ENCODE measurements at regions not wholly inside any gene's neighbourhood (a gene's known extent, or its start where the extent isn't known, plus 50 kb on each side); places are given as distances from the start of the nearest gene placed in this dataset.
"Not testable (repeated sequence)": the region's sequence is repeated elsewhere in the genome, so short reads cannot be mapped to it uniquely, and the experiment has no call there.

DNA sequence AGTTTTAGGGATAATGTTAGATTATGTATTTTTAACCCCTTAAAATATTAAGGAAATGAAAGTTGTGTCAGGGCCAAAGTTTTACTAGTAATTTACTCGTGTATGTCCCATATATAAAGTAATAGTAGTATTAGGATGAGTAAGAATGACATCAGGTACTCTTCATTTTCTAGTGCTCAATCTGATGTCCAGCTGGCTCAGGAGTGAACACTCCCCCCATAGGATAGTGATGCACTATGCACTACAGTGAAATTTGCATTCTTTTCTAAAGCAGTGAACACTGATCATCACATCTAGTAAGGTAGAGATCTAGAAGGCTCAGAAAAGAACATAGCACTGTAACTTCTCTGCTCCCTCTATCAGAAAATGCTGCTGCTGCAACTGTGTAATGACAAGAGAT is 409.7 kb downstream of the GLUD2 start:
- no peak for DNase-seq

DNA sequence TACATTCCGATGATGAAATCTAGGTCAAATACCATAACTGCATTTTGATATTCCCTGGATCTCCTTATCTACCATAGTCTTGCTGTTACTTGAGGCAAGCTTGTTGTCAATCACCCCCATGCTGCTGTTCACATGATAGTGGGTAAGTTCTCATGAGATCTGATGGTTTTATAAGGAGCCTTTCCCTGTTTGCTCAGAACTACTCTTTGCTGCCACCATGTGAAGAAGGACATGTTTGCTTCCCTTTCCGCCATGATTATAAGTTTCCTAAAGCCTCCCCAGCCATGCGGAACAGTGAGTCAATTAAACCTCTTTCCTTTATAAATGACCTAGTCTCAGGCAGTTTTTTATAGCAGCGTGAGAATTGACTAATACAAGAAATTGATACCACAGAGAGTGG is 432.0 kb downstream of the GLUD2 start:
- DNase-seq = peak in 1 of 2 experiments; percentile 4

DNA sequence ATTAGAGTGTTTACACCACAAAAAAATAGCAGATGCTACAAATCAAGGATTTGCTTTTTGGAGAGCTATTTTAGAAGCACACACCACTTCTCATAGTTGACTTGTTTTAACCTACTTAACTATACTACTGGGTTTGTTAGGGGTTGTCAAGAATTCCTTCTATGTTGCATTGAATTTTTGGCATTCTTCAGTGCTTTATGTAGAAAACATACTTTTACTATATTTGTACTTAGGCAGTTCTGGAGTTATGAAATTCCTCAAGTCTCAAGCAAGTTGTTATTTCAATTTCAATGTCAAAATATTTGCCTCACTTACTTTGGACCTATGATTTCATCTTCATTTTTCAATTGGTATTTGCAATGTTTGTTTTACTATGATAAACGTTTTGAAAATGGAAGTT is 449.6 kb downstream of the GLUD2 start:
- DNase-seq = no peak

DNA sequence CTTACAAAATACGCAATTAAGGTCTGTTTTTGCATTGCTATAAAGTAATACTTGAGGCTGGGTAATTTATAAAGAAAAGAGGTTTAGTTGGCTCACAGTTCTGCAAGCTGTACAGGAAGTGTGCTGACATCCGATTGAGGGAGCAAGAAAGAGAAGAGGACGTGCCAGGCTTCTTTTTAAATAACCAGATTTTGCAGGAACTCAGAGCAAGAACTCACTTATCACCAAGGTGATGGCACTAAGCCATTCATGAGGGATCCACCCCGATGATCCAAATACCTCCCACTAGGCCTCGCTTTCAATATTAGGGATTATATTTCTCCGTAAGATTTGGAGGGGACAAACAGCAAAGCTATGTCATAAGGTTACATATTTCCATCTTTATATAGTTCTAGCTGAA is 456.7 kb downstream of the GLUD2 start:
- no peak for DNase-seq

DNA sequence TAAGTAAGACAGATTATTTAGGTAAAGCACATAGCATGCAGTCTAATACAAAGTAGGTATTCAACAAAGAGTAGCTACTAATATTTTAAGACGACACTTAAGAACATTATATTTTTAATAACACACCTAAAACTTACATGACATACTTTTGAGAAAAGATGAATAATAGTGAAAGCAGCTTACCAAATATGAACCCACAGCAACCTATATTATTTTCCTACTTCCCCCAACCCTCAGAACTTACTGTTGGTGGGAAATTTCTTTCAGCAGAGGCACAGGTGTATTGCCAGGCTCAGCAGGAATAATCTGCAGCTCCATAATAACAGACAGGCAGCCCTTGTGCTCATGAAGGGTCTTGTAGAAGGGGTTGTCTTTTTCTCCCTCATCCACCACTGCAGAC is 498.9 kb downstream of the GLUD2 start:
- DNase-seq = no peak

DNA sequence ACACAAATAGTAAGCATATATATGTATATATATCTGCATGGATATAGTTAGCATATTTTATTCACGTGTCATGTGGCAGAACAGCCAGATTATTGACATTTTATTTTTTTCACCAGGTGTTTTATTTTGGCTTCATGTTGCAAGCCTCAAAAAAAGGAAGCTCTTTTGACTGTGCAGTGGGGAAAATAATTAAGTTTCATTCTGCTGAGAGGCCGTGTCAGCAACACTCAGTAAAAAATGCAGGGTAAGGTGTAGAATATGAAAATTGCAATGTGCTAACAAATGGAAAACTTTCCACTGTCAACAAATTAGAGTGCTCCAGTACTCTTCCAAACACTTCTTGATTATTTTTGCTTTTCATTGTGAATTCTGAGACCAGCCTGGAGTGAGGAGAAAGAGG is 511.5 kb downstream of the GLUD2 start:
- DNase-seq = no peak

DNA sequence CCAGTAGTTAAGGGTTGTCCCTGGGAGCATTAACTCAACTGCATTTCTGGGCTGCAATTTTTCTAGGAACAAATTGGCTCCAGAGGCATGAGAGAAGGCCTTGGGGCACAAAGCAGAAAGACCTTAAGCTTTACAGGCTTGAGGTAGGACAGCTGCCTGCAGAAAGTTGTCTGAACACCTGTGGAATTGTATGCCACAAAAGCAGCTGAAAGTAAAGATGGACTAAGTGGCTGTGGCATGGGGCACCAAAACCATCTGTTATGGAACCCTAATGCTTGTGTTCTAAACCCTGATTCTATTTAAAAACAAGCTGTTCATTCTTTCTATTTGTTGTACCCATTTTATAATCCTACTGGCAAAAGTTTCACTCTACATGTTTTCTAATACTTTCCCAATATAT is 515.2 kb downstream of the GLUD2 start:
- no peak for DNase-seq

DNA sequence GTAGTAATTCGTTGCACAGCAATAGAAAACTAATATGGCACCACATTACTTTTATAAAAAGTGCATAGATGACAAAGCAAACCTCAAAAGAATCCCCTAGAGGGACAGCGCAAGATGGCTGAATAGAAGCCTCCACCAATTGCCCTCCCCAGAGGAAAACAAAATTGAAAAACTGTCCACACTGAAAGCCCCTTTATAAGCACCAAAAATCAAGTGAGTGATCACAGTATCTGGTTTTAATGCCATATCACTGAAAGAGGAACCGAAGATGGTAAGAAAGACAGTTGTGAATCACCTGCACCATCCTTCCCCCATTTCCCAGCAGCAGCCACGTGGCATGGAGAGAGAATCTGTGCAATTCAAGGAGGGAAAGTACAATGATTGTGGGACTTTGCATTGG is 522.2 kb downstream of the GLUD2 start:
- DNase-seq = no peak

DNA sequence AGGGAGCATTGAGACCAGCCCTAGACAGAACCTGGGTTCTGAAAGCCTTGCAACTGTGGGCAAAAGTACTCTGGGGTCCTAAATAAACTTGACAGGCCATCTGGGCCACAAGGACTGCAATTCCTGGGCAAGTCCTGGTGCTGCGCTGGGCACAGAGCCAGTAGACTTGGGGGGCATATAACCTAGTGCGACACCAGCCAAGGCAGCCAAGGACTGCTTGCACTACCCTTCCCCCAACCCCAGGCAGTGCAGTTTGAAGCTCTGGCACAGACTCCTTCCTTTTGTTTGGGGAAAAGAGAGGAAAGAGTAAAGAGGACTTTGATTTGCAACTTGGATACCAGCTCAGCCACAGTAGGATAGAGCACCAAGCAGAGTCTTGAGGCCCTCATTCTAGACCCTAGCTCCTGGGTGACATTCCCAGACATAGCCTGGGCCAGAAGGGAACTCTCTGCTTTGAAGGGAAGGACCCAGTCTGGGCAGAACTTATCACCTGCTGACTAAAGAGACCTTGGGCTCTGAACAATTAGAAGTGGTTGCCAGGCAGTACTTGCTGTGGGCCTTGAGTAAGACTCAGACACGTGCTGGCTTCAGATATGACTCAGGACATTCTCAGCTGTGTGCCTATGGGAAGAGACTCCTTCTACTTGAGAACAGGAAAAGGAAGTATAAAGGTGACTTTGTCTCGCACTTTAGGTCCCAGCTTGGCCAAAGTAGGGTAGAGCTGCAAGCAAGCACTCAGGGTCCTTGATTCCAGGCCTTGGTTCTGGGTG is 522.8 kb downstream of the GLUD2 start:
- DNase-seq = no peak

DNA sequence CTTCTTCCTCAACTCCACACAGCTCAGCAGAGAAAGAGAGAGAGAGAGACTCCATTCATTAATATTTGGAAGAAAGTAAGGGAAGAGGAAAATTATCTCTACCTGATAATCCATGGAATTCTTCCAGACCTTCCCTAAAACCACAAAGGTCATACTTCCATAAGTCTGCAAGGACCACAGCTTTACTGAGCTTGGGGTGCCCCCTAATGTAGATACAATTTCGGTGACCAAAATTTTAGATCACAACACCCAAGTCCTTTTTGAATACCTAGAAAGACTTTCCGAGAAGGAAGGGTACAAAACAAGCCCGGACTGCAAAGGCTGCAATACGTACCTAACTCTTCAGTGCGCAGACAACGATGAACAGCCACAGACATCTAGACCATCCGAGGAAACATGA is 523.9 kb downstream of the GLUD2 start:
- DNase-seq = no peak

DNA sequence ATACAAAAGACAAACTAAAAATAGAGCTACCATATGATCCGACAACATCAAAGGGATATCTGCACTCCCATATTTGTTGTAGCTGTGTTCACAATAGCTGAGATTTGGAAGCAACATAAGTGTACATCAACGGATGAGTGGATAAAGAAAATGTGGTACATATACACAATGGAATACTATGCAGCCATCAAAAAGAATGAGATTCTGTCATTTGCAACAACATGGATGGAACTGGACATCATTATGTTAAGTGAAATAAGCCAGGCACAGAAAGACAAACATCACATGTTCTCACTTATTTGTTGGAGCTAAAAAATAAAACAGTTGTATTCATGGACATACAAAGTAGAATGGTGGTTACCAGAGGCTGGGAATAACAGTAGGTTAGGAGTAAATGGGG is 527.0 kb downstream of the GLUD2 start:
- DNase-seq = not testable (repeated sequence)

DNA sequence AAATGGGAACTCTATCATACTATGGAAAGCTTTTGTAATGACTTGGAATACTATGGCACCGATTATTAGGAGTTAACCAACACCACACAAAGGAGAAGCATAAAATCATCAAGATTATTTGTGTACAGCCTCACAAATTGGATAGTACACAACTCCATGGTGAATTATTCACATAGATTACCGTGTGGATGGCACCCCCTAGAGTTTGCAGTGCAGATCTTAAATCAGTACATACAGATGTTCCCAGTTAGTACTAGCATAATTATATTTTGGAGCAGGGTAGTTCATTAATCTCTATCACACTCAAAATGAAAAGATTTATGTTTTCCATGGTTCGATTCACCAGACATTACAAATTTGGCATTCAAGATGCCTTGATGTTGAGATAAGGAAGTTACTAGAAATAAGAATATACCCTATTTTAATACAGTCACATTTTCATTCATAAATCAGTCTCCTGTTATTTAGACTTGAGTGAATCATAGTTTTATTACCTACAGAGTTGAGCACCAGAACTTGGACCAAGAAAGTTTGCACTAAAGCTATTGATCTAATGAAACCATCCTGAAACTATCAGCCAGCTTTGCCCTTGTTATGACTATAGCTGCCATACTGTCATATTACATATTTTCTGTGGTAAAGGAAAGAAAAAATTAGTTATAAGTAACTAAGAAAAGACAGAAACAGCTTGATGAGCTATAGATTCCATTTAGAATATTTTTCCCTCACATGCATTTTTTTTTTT is 531.8 kb downstream of the GLUD2 start:
- DNase-seq = peak in 1 of 2 experiments; percentile 43

DNA sequence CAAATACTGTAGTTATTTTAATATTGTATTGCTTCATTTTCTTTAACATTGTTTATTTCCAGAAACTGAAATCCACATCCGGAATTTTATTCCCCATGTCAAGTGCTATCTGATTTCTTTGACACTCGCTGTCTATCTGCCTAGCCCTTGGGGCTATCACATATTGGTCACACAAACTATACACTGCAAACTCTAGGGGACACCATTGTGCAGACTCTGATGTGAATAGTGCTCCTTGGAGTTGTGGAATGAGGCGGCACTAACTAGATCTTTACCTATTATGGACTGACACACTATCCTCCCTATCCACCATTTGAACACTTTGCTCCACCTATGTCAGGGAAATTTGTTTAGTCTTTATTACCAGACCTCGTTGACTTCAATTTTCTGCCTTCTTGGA is 534.5 kb downstream of the GLUD2 start:
- no peak for DNase-seq

DNA sequence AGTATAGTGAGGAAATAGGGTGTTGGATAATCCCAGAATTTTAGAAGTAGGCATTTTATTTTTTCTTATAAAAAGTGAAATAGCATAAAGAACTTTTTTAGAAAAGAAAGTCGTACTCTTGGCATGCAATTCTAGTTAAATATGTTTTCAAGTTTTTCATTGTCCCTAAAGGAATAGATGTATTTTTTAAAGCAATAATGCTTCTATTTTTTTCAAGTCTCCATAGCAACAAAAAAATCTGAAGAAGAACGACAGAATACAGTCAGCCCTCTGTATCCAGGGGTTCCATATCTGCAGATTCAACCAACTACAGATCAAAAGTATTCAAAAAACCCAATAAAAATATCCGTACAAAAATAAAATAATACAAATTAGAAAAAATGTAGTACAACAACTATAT is 538.2 kb downstream of the GLUD2 start:
- no peak for DNase-seq

DNA sequence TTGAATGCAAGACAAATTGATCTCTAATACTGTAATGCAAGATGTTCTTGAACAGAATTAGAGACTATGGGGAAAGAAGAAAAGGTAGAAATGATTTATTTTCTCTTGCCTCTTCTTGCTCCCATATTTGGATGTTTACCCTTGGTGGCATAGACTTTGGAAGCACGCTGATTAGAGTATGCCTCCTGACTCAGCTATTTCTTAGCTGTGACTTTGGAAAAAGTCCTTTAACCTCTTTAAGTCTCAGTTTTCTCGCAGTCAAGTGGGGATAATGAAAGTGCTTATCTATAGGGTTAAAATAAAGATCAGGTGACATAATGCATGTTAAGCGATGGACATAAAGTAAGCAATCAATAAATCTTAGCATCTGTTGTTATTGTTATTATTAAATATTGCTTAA is 545.5 kb downstream of the GLUD2 start:
- no peak for DNase-seq

DNA sequence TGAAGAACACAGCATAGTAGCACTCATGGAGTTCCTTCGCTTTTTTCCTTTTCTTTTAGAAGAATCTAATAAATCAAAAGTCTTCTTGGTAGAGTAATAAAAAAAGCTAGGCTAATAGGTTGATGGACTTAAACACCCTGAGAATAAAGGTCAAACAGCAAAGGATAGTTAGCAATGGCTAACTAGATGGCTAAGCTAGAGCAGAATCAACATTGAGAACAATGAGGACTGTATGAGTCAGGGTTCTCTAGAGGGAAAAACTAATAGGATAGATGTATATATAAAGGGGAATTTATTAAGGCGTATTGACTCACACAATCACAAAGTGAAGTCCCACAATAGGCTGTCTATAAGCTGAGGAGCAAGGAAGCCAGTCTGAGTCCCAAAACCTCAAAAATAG is 550.9 kb downstream of the GLUD2 start:
- no peak for DNase-seq

DNA sequence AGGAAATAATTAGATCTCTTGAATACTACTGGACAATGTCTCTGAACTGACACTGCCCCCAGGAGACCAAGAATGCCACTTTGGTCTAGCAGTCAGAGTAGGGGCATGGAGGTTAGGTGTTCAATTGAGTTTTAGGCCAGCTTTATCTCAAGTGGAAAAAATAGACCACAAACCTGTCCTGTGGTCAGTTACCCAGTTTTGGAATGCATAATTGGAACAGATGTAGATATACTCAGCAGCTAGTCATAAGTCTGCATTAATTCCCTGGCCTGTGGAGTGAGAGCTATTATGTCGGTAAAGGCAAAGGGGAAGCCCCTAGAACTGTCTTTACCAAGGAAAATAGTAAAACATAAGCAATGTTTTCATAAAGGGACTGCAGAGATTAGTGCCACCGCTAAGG is 587.7 kb downstream of the GLUD2 start:
- DNase-seq = no peak

DNA sequence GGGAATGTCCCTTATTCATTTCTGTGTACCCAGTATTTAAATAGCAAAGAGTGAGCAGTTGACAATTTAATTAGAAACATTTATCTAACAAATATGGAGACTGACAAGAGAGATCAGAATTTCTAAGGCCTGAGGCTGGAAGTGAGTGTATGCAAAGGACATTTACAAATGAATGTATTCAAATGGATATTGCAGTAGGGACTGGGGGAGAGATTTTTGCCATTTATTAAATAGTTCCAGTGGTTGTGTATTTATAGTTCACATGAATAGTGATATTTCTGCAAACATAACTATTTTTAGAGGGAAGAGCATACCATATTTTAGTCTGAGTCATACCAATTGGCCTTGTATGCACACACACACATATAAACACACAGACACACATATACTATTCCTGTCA is 592.4 kb downstream of the GLUD2 start:
- no peak for DNase-seq

DNA sequence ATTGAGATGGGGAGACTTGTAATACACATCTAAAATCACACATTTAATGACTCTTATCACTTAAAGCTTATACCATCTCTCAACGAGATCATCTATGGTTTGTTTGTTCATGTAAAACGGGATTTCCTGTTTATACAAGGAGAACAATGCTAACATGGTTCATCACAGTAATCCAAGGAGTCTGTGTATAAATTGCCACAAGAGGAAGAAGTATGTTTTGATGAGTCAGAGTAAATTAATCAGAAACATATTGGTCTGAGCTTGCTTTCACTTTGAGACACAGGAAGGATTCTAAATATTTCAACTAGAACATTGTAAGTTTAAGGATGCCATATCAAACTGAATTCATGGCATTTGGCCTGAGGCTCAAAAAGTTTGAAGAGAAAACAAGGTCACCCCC is 594.1 kb downstream of the GLUD2 start:
- no peak for DNase-seq

DNA sequence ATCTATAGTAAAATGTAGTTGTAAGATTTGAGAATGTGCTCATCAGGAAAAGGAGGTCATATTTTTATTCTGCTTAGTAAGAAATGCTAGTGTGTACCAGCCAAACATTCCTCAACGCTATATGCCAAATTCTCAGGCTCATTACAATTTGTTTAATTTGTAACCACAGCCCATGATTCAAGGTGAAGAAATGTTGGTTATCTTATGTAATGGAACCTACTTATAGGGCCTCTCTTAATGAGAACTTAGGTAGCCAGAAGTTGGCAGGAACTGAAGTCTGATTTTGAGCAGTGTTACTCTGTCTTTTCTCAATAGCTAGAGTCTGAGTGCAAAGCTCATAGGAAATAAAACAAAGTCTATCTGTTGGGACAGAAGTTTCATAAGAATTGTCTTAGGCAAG is 595.0 kb downstream of the GLUD2 start:
- DNase-seq = no peak

DNA sequence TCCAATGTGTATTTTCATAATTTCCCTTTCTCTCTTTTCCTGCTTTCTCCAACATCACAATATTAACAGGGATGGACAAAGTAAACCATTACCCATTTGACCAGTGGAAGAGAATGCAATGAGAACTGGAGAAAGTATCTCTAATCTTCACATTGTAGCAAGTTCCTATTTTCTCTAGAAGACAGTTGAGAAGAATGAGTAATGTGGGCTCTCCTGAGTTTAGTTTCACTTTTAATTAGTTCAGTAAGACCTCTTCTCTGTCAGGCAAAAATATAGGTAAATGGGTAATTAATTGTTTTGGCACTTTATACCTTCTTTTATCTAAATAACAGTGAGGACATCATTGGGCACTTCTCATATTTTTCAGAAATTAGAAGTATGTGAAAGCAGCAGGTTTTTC is 602.0 kb downstream of the GLUD2 start:
- no peak for DNase-seq

DNA sequence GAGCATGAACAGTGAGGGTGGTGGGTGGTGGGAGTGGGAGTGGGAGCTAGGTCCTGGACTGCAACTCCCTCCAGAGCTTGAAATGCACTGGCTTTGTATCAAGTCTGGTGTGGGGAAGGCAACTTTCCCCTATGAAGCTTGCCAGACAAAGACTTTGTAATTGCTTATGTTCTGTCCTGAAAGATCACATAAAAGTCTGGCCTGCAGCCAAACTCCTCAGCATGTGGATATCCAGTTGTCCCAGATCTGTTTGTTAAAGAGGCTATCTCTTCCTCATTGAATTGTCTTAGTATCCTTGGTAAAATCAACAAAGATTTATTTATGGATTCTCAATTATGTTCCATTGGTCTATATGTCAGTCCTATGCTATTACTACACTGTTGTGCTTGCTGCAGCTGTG is 607.9 kb downstream of the GLUD2 start:
- no peak for DNase-seq

DNA sequence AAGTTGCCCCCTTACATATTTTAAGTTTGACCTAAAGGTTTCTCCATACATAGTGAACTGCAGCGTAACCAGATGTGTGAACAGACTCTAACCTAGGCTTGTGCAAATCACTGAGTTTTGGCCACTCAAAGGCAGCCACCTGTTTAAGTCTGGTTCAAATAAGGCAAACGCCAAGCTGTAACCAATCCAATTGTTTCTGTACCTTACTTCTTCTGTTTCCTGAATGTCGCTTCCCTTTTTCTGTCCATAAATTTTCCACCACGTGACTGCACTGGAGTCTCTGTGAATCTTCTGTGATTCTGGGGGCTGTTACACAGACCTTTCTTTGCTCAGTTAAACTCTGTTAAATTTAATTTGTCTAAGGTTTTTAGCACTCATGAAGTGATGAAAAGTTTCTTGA is 618.8 kb downstream of the GLUD2 start:
- no peak for DNase-seq

DNA sequence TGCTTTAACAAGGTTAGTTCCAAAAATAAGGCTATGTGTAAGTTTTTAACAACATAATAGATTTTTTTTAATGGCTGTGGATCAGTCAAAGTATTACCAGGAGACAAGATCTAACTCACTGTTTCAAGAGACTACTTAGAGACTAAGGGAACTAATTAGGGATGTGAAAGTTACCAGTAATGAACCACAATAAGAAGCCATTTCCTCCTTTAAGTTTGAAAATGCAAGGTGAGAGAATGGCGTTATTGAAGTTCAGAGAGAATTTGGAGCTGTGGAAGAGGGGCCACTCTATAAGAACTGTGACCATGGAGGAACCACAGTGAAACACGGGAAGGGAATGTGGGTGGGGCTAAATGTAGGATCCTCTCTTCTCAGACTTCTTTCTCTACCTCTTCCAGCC is 624.2 kb downstream of the GLUD2 start:
- DNase-seq = no peak

DNA sequence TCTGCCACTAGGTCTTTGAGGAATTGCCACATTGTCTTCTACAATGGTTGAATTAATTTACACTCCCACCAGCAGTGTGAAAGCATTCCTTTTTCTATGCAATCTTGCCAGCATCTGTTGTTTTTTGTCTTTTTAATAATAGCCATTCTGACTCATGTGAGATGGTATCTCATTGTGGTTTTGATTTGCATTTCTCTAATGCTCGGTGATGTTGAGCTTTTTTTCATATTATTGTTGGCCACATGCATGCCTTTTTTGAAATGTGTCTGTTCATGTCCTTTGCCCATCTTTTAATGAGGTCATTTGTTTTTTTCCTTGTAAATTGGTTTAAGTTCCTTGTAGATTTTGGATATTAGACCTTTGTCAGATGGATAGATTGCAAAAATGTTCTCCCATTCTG is 661.8 kb downstream of the GLUD2 start:
- DNase-seq = not testable (repeated sequence)
